ENCODE measurements at regions not wholly inside any gene's neighbourhood (a gene's known extent, or its start where the extent isn't known, plus 50 kb on each side); places are given as distances from the start of the nearest gene placed in this dataset.

GRCh38 chr3:36211652-36211999, 168.7 kb upstream of the STAC start:
- Histone ChIP-seq H3K36me3 (ENCODE audit: control insufficient read depth, insufficient read depth, low read length) (no peaks in the 10 kb centered on the region), H3K27me3 (ENCODE audit: control insufficient read depth, insufficient read depth, low read length) (no peaks in the 10 kb centered on the region), H3K9me3 (ENCODE audit: control insufficient read depth, insufficient read depth, low read depth, low read length) (no peaks in the 10 kb centered on the region), H3K4me1 (ENCODE audit: control insufficient read depth, extremely low read depth, insufficient read depth, low read length) (peaks cover 3% of the 10 kb centered on the region), H3K4me2 (ENCODE audit: extremely low read depth, insufficient read depth, low read length) (no peak overlapping the region), H3K4me3 (replicated peaks in 1 of 4; ENCODE audit: control extremely low read depth in 1 of 4, insufficient read depth in 1 of 4, low read depth in 3 of 4, low read length in 4 of 4) (no peak overlapping the region), H3K9ac (ENCODE audit: insufficient read depth, low read length) (no peak overlapping the region), H4K20me1 (ENCODE audit: control insufficient read depth, extremely low read depth, insufficient read depth, low read length) (no peaks in the 10 kb centered on the region), H2AFZ (ENCODE audit: low read length) (no peak overlapping the region), H3K27ac (ENCODE audit: insufficient read depth, low read length) (no peak overlapping the region), H3K79me2 (ENCODE audit: control insufficient read depth, insufficient read depth, low read length) (no peaks in the 10 kb centered on the region)
- no peak for DNase-seq (ENCODE audit: low read depth in 2 of 2)
- TF ChIP-seq EZH2 (IDR thresholded peaks at IDR 0.05; ENCODE audit: low read length, missing control alignments) (no peak), CTCF (conservative IDR thresholded peaks at IDR 0.05 in 1 of 2, IDR thresholded peaks at IDR 0.05 in 1 of 2; ENCODE audit: low read depth in 1 of 2, low read length in 2 of 2) (no peak)

GRCh38 chr3:36212251-36212650, 168.1 kb upstream of the STAC start:
- Histone ChIP-seq H3K27ac (ENCODE audit: insufficient read depth, low read length) (no peak overlapping the region), H3K4me3 (replicated peaks in 1 of 4; ENCODE audit: control extremely low read depth in 1 of 4, insufficient read depth in 1 of 4, low read depth in 3 of 4, low read length in 4 of 4) (no peak overlapping the region), H3K79me2 (ENCODE audit: control insufficient read depth, insufficient read depth, low read length) (no peaks in the 10 kb centered on the region), H3K9ac (ENCODE audit: insufficient read depth, low read length) (no peak overlapping the region), H4K20me1 (ENCODE audit: control insufficient read depth, extremely low read depth, insufficient read depth, low read length) (no peaks in the 10 kb centered on the region), H2AFZ (ENCODE audit: low read length) (no peak overlapping the region), H3K27me3 (ENCODE audit: control insufficient read depth, insufficient read depth, low read length) (no peaks in the 10 kb centered on the region), H3K4me2 (ENCODE audit: extremely low read depth, insufficient read depth, low read length) (no peak overlapping the region), H3K9me3 (ENCODE audit: control insufficient read depth, insufficient read depth, low read depth, low read length) (no peaks in the 10 kb centered on the region), H3K4me1 (ENCODE audit: control insufficient read depth, extremely low read depth, insufficient read depth, low read length) (peaks cover 3% of the 10 kb centered on the region), H3K36me3 (ENCODE audit: control insufficient read depth, insufficient read depth, low read length) (no peaks in the 10 kb centered on the region)
- DNase-seq (ENCODE audit: low read depth in 2 of 2) = peak; percentile 14 to 58
- TF ChIP-seq EZH2 (IDR thresholded peaks at IDR 0.05; ENCODE audit: low read length, missing control alignments) = no peak
- no peak for TF ChIP-seq CTCF (conservative IDR thresholded peaks at IDR 0.05 in 1 of 2, IDR thresholded peaks at IDR 0.05 in 1 of 2; ENCODE audit: low read depth in 1 of 2, low read length in 2 of 2)

GRCh38 chr3:36214460-36214859, 165.8 kb upstream of the STAC start:
- H3K9ac ChIP-seq (ENCODE audit: insufficient read depth, low read length) = no peak overlapping the region
- peaks cover 3% of the 10 kb centered on the region for H3K4me1 ChIP-seq (ENCODE audit: control insufficient read depth, extremely low read depth, insufficient read depth, low read length)
- no peak overlapping the region for H3K27ac ChIP-seq (ENCODE audit: insufficient read depth, low read length)
- no peaks in the 10 kb centered on the region for H4K20me1 ChIP-seq (ENCODE audit: control insufficient read depth, extremely low read depth, insufficient read depth, low read length)
- TF ChIP-seq CTCF (conservative IDR thresholded peaks at IDR 0.05 in 1 of 2, IDR thresholded peaks at IDR 0.05 in 1 of 2; ENCODE audit: low read depth in 1 of 2, low read length in 2 of 2) (no peak), EZH2 (IDR thresholded peaks at IDR 0.05; ENCODE audit: low read length, missing control alignments) (no peak)
- no peaks in the 10 kb centered on the region for H3K27me3 ChIP-seq (ENCODE audit: control insufficient read depth, insufficient read depth, low read length)
- DNase-seq (ENCODE audit: low read depth in 2 of 2) = no peak
- H3K9me3 ChIP-seq (ENCODE audit: control insufficient read depth, insufficient read depth, low read depth, low read length) = no peaks in the 10 kb centered on the region
- H2AFZ ChIP-seq (ENCODE audit: low read length) = no peak overlapping the region
- no peaks in the 10 kb centered on the region for H3K79me2 ChIP-seq (ENCODE audit: control insufficient read depth, insufficient read depth, low read length)
- H3K4me3 ChIP-seq (replicated peaks in 1 of 4; ENCODE audit: control extremely low read depth in 1 of 4, insufficient read depth in 1 of 4, low read depth in 3 of 4, low read length in 4 of 4) = no peak overlapping the region
- no peaks in the 10 kb centered on the region for H3K36me3 ChIP-seq (ENCODE audit: control insufficient read depth, insufficient read depth, low read length)
- H3K4me2 ChIP-seq (ENCODE audit: extremely low read depth, insufficient read depth, low read length) = no peak overlapping the region
